Occipital lobe (tissue), 1 donor: ENCODE measurements at regions not wholly inside any gene's neighbourhood (a gene's known extent, or its start where the extent isn't known, plus 50 kb on each side); places are given as distances from the start of the nearest gene placed in this dataset.
"Not testable (repeated sequence)": the region's sequence is repeated elsewhere in the genome, so short reads cannot be mapped to it uniquely, and the experiment has no call there.

Source experiments
- DNase-seq: peaks from one replicate; lab custom pipeline; 2025; lab: John Stamatoyannopoulos, UW

DNA sequence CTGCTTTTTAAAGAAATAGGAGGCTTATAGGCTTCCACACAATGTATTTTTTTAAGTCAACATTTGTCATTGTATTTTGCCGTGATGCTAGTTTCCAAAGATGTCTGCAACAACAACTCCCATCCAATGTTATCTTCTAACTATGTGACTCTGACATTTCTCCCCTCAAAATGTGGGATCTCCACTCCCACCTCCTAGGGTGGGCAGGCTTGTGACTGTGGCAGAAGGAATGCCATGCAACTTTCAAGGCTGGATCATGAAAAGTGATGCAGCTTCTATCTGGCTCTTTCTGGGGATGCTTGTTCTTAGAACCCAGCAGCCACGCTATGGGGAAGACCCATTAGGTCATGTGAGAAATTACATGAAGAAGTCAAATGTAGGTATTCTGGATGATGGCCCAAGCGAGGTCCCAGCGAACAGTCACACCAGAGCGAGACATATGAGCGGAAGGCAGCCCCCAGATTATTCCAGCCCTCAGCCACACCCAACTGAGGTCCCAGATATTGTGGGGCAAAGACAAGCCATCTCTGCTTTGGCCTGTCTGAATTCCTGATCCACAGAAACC is 124.3 kb downstream of the BDH1 start:
- DNase-seq: no peak

DNA sequence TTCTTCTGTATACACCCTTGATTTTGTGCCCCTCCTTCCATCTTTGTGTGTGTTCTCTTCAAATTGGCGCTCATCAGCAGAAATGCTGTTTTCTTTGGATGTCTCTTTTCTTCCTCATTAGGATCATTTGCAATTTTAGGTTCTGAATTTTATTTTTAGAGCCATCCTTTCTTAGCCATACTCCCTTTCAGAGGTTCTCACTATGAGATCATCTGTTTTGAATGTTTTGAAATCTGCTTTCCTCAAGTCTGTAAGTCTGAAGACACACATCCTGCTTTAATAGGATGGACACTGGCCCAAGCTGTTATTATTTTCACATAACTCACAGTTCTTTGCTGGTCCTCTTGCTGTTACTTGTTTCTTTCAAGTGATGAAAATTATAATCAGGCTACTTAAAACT is 124.8 kb downstream of the BDH1 start:
- DNase-seq: no peak

DNA sequence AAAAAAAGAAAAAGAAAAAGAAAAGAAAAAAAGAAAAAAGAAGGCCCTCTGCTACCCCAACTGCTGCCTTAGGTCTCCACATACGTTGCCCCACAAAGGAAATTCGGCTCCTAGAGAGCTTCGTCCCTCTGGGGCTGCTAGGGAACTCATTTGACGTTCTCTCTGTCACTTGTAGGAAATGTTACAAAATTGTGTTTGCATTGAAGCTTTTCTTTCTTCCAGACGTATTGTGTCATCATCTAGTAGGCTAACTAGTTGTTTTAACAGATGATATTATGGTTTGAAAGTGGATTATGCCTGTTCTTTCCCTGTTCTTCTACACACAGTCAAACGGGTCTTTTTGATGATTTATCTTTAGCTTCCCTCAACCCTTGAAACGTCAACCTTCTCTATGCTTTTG is 125.3 kb downstream of the BDH1 start:
- DNase-seq: no peak

DNA sequence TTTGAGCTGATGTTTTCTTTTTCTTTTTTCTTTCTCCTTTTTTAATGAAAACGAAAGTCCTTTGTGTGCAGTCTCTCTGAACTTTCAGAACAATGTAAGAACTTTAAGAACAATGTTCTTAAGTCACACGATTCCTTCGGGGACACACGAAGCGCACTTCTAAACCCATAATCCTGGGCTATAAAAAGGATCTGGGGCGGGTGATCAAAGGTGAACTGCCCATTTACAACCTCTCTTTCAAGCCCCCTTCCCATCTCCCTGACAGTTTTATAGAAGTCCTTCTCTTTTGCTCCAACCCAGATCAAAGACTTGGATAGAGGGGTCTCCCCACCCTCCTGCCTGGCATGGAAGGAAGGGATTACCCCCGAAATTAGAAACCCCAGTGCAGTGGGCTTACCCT is 126.8 kb downstream of the BDH1 start:
- no peak for DNase-seq

DNA sequence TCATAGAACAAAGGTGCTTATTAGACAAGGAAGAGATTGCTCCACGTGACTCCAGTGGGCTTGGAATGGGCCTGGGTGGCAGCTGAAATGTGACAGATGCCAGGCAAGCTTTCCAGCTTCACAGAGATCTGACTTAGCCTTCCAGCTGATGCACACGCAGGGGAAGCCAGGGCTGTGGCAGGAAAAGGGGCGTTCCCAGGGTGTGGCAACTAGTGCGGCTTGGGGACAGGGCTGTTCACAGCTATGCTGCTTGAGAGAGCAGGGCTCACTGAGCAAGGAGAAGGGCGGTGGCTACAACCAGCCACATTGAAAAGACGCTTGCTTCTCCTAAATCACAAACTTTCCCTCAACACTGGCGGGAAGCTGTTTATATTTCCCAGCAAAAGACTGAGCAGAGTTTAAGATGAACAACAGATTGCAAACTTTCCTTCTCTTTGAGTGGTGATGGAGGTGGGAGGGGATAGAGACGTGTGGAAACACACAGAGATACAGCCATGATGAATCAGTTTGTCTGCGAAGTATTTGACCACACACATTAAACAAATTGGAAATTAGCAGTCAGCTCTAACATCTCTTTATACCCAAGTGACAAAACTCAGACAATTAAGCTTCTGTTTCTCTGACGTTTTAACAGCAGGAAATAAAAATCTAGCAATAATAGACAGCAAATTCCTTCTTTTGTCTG is 127.5 kb downstream of the BDH1 start:
- no peak for DNase-seq

DNA sequence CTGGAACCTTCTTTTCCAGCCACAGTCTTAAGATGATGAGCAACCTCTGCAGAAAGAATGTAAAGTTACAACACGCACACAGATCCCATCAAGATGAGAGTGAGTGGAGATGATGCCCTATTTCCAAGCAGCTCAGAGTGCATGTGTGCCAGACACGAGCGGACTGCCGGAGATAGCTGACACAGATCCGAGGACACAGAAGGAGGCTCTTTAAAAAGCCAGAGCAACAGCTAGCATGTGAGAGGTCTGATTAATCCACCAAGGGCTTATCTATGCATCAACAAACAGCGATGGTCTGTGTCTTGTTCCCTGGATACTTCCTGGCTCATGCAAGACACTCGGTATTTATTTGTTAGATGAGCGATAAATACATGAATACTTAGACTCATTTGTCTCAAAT is 128.6 kb upstream of the DLG1 start:
- DNase-seq: no peak

DNA sequence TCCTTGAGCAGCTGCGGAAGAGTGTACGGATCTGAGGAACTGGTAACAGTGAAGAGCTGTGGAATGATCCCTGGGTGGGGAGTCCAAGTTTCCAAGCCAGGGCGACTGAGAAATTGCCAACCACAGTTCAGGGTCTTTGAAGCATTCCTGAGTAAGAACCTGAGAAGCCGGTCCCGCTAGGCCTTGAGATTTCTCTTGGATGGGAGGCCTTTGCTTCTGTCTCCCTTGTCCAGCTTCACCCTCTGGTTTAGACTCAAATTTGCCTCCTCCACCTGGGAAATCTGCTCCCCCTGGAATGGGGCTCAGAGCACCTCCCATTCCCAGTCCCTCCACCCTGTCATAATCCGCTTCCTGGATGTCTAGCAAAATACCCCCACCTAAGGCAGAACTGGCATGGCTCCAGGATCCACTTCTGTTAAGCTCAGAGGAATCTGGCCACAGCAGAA is 127.7 kb upstream of the DLG1 start:
- no peak for DNase-seq

DNA sequence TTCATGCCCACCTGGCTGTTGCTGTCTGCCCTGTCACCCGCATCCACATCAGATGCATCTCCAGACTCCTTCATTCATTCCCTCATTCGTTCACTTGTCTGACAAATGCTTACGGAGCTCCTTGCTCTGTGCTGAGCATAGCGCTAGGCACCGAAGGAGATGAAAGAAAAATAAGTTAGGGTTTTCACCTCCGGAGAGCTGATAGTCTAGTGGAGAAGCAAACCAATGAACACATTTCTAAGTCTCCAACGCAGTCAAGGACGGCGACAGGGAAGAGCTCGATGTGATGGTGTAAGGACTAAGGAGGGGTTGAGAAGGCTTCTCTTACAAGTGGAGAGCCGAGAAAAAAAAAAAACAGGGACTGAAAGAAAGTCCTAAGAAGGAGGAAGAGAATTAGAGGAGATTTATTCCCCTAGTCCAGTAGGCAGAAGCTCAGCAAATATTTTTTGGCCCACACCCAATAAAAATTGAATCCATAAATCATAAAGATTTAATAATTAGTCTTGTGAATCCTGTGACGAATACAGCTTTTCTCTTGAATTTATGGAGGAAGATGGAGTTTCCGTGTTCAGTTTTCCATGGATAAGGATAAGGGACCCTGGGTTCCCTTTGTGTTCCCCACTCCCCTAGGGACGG is 127.2 kb upstream of the DLG1 start:
- DNase-seq: no peak

DNA sequence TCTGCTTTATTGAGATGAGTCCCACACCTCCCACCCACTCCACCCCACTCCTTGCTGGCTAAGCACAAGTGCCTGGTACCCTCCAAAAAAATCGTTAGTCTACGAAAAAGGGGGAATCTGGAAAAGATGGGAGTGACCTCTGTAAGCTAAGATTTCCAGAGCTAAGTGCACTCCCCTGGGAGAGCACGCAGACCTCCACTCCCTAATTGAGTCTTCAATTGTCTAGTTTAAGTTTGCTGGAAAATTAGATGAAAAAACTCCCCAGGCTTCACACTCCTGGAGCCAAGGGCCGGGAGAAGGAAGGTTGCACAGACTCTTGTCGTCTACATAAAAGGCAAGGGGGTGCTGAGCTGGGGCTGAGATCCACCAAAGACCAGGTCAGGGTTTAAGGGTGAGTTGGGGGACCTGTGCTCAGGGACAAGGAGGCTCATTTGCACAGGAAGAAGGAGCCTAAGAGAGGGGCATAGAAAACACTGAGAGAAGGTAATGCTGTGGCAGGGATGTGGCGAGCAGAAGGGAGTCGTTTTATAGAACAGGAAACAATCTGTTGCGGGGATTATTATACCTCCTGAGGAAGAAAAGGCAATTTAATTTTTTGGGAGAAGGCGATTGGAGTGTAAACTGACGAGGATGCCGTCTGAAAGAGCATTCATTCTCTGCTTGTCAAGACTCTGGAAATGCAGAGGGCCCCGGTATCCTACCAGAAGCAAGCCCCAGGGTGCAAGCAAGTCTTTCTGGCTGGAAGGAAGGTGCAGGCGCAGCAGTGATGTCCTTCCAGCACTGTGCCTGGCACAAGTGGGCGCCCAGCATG is 126.5 kb upstream of the DLG1 start:
- DNase-seq: no peak

DNA sequence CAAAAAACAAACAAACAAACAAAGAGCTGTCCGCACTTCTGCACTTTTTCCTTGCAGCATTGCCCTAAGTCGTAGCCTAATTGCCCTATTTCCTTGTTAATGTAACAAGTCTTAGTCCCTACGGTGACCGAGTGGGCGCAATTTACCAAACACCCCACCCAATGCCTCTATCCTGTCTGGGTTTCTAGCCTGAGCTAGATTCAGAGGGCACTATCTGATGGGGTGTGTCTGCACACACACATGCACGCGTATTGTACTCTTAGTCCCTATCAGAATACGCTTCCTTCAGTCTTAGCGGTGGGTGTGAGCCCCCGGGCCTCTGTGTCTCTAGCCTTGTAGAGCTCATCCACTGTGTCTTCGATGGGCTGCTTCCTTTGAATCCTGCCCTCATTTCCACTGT is 125.9 kb upstream of the DLG1 start:
- no peak for DNase-seq

DNA sequence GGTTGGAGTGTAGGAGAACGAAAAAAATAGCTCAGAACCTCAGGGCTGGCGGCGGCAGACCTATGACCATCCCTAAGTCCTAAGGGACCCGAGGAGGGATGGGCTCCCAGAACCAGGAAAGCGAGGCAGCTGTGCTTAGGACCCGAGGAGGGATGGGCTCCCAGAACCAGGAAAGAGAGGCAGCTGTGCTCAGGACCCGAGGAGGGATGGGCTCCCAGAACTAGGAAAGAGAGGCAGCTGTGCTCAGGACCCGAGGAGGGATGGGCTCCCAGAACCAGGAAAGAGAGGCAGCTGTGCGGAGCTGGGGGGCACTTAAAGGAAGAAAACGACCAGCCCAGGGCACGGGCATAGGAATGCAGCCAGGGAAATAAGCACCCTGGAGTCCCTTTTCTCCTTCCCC is 125.0 kb upstream of the DLG1 start:
- no peak for DNase-seq

DNA sequence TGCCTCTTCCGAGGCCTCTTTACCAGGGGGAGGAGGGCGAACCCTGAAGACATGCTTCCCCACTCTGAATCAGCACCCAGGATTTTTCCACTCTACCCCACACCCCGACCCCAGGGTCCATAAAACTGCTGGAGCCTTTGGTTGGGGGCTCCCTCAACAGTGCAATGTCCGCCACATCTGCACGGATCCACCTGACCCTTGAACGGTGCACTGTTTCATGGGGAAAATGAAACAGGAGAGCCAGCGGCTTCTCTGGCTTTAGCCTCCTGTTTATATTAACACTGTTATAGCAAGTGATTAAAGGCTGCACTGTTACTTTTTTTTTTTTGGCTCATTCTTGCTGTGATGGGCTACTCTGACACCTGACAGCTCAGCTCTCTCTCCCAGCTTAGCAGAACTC is 124.1 kb upstream of the DLG1 start:
- no peak for DNase-seq

DNA sequence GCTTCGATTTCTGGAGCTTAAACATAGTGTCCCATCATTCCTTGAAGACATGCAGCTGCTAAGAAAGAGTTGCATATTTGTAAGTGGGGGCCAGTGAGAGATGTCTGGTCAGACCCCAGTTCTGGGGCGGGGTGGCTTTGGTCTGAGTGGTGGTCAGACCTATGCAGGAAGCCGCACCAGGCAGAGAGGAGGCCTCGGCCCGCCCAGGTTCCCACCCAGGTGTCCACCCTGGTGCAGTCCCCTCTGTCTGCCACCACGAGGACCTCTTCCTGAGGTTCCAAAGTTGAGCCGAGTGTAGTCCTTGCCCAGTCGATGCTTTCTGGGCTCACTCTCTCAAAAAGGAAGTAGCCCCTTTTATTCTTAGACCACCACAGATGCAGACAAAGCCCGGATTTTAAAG is 122.6 kb upstream of the DLG1 start:
- no peak for DNase-seq

DNA sequence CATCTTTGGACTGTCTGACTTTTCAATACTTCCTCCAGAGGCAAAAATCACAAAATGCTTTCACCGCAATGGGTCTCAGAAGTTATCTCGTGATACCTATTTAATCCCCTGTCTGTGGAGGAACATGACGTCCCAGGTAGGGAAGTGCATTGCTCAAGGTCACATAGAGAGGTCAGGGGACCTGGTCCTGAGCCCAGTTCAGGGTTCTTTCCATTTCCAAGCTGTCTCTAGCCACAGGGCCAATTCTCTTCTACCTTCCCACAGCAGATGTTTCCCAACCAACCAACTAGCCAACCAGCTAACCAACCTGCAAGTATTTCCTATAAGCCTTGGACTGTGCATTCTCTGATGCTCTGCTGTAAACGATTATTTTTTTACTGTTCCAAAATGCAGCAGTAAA is 122.2 kb upstream of the DLG1 start:
- DNase-seq: no peak

DNA sequence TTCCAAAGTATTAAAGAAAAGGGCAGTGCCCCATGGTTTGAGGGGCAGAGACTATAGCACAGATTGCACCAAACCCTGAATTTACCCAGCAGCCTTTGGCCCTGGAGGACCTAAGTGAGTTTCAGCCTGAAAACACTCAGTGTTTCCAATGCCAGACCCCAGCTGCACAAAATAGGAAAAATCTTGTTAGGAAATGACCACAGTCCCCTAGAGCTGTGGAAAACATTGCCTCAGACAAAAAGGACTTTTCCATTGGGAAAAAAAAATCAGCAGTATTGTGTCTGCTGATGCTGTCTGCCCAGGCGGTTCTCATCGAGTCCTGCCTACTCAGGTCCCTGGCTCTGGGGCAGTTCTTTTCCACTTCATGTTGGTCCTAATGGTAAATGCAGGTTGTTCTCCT is 121.7 kb upstream of the DLG1 start:
- DNase-seq: no peak

DNA sequence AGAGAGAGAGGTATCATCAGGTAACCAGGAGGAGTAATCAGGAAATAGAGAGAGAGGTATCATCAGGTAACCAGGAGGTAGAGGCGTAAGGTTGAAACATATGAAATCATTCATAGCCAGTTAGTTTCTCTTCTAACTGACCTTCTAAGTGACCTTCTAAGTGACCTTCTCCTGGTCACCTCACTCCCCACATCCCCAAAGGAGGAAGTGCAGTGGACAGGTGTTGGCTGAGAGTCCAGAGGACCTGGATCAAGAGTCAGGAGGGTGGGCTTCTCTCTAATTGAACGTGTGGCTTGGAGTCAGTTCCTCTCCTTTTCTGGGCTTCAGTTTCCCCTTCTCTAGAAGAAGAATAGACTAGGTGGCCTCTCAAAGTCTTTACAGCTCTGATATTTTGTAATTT is 121.3 kb upstream of the DLG1 start:
- DNase-seq: no peak

DNA sequence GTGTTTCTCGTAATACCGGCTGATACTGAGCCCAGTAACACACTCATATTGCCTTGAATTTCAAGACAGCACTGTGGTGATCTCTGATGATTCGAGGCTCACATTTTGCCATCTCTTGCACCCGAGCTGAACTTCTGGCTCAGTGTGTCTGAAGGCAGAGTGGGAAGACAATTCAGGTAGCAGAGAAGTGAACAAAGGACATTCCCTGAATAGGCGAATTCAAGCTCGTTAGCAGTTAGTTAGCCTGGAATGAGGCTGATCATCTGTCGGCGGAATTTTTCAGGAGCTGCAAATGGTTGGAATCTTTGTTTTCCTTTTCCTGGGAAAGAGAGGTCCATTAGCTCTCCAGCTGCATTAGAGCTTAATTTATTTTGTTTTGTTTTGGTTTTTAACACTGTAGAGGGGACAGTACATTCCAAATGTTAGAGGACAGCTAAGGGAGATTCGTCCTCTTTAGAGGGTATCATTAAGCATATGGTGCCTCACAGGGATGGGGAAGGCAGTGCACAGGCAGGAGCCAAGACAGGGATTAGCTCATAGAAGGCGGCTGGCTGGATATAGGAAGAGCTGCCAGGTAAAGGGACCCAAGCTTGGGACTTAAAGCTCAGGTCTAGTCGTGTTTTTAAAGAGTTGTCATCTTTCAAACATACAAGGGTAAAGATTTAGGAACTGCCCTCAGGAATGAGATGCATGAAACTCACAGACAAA is 119.7 kb upstream of the DLG1 start:
- no peak for DNase-seq

DNA sequence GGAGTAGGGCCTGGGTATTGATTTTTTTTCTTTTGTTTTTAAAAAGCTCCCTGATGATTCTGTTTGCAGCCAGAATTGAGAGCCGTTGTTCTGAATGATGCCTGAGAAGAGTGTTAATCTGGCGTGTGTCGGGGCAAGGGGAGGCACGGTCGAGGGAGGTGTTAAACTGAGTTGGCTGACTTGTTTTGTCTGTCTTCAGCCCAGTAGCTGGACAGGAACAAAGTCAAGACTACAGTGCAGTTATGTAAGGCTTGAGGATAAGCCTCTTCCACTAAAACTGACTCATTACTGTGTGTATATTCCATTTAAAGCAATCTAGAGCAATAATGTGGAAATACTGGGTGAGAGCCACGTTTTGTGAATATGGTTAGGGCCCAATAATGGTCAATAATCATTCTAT is 119.0 kb upstream of the DLG1 start:
- no peak for DNase-seq

DNA sequence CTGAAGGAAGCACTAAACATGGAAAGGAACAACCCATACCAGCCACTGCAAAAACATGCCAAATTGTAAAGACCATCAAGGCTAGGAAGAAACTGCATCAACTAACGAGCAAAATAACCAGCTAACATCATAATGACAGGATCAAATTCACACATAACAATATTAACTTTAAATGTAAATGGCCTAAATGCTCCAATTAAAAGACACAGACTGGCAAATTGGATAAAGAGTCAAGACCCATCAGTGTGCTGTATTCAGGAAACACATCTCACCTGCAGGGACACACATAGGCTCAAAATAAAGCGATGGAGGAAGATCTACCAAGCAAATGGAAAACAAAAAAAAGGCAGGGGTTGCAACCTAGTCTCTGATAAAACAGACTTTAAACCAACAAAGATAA is 113.5 kb upstream of the DLG1 start:
- DNase-seq: not testable (repeated sequence)

DNA sequence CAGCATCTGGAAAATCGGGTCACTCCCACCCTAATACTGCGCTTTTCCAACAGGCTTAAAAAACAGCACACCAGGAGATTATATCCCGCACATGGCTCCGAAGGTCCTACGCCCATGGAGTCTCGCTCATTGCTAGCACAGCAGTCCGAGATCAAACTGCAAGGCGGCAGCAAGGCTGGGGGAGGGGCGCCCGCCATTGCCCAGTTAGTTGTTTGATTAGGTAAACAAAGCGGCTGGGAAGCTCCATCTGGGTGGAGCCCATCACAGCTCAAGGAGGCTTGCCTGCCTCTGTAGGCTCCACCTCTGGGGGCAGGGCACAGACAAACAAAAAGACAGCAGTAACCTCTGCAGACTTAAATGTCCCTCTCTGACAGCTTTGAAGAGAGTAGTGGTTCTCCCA is 111.8 kb upstream of the DLG1 start:
- DNase-seq: not testable (repeated sequence)

DNA sequence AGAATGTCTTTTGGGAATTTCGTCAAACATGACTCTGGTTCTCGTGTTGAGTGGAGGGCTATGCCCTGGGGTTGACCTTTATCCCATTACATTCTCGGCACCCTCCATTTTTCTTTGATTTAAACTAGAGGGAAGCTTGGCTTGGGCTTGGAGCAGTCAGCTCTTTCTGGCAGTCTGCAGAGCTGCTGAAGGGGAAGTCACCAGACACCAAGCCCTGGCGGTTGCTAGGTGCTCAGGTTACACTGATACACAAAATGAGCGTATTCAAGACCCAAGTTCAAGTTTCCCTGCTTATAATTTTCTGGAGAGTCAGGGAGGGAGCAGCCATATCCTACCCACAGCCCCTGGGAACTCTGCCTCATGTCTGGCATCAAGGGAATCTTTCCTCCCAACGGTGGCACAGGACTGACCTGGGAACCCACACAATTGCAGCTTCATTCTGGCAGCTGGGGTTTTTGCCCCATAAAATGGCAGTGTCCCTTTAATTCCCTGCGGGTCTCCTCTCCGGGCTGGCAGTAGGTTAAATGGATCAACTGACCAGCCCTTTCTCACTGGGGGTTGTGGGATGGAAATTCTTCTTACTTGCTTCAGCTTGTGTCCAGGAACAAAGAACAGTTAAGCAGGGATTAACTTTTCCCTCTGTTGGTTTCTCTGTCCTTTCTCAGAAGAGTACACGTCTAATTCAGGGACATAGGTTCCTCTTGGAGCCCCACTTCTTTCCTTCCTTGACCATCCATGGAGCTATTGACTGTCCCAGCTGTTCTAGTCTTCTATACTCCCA is 110.0 kb upstream of the DLG1 start:
- no peak for DNase-seq
